OCI-LY1 (cell line): ENCODE measurements at regions not wholly inside any gene's neighbourhood (a gene's known extent, or its start where the extent isn't known, plus 50 kb on each side); places are given as distances from the start of the nearest gene placed in this dataset.
"Not testable (repeated sequence)": the region's sequence is repeated elsewhere in the genome, so short reads cannot be mapped to it uniquely, and the experiment has no call there.

ENCODE experiments used
- H2AFZ ChIP-seq: fragments of 200-600 bp; sonication (generic), shearing (Covaris generic); 2 replicates; pipeline ENCODE4 v1.6.0; 2014; ENCODE audit warnings: antibody characterized with exemption, mild to moderate bottlenecking, low read length
- H3F3A ChIP-seq: fragments of 200-600 bp; sonication (generic), shearing (Covaris generic); 2 replicates; pipeline ENCODE4 v1.6.0; 2014; ENCODE audit warnings: mild to moderate bottlenecking, antibody characterized with exemption, low read length, moderate library complexity; ENCODE audit not compliant: insufficient read depth
- H3K27ac ChIP-seq: fragments of 200-600 bp; sonication (generic); 2 replicates; pipeline ENCODE4 v1.5.1; 2014; ENCODE audit warnings: low read length, mixed run types, mild to moderate bottlenecking, low read depth; ENCODE audit not compliant: poor library complexity, severe bottlenecking
- H3K27me3 ChIP-seq: fragments of 200-600 bp; sonication (generic); 2 replicates; pipeline ENCODE4 v1.6.0; 2014; ENCODE audit warnings: antibody characterized with exemption, mild to moderate bottlenecking, low read length, moderate library complexity; ENCODE audit not compliant: insufficient read depth
- H3K36me3 ChIP-seq: fragments of 200-600 bp; sonication (generic); 2 replicates; pipeline ENCODE4 v1.6.1; 2014; ENCODE audit warnings: mild to moderate bottlenecking, antibody characterized with exemption, low read length, moderate library complexity, mixed read lengths; ENCODE audit not compliant: insufficient read depth
- H3K4me1 ChIP-seq: fragments of 200-600 bp; sonication (generic); 2 replicates; pipeline ENCODE4 v1.5.1; 2014; ENCODE audit warnings: mild to moderate bottlenecking, low read length, moderate library complexity; ENCODE audit not compliant: insufficient read depth, severe bottlenecking
- H3K4me2 ChIP-seq: fragments of 200-600 bp; sonication (generic), shearing (Covaris generic); 2 replicates; pipeline ENCODE4 v1.6.1; 2014; ENCODE audit warnings: low read length
- H3K4me3 ChIP-seq: fragments of 200-600 bp; sonication (generic); 2 replicates; pipeline ENCODE4 v1.5.1; 2014; ENCODE audit warnings: low read length, low read depth, mild to moderate bottlenecking, mixed read lengths; ENCODE audit not compliant: poor library complexity, severe bottlenecking
- H3K79me2 ChIP-seq: fragments of 200-600 bp; shearing (Covaris generic); 2 replicates; pipeline ENCODE4 v1.6.1; 2016; ENCODE audit warnings: mixed run types, low read length, mixed read lengths; ENCODE audit not compliant: insufficient read depth
- H3K9ac ChIP-seq: fragments of 200-600 bp; sonication (generic), shearing (Covaris generic); 2 replicates; pipeline ENCODE4 v1.6.1; 2014; ENCODE audit warnings: mild to moderate bottlenecking, low read length, mixed read lengths
- H3K9me2 ChIP-seq: fragments of 200-600 bp; sonication (generic), shearing (Covaris generic); 2 replicates; pipeline ENCODE4 v1.6.1; 2014; ENCODE audit warnings: low read depth, mild to moderate bottlenecking, low read length, mixed read lengths
- H3K9me3 ChIP-seq: fragments of 200-600 bp; shearing (Covaris generic); 2 replicates; pipeline ENCODE4 v1.6.1; 2014; ENCODE audit warnings: low read length, mixed read lengths
- H4K20me1 ChIP-seq: fragments of 200-600 bp; sonication (generic), shearing (Covaris generic); 2 replicates; pipeline ENCODE4 v1.6.0; 2016; ENCODE audit warnings: mild to moderate bottlenecking, low read length; ENCODE audit not compliant: insufficient read depth

- H3F3A ChIP-seq, H3K27ac ChIP-seq, H3K4me2 ChIP-seq, H4K20me1 ChIP-seq, H3K9me2 ChIP-seq, H3K4me1 ChIP-seq, H3K36me3 ChIP-seq, H3K79me2 ChIP-seq, H3K27me3 ChIP-seq, H2AFZ ChIP-seq, H3K4me3 ChIP-seq, H3K9ac ChIP-seq, H3K9me3 ChIP-seq: not testable (repeated sequence)
Measured at GRCh38 chr20:30302786-30303185, 954.7 kb upstream of the DEFB115 start.

GRCh38 chr20:30309938-30310337 is 947.5 kb upstream of the DEFB115 start:
- not testable (repeated sequence) for H3K36me3 ChIP-seq, H3K27ac ChIP-seq, H3K79me2 ChIP-seq, H3F3A ChIP-seq, H3K9me3 ChIP-seq, H3K27me3 ChIP-seq, H3K4me2 ChIP-seq, H3K4me3 ChIP-seq, H3K9me2 ChIP-seq, H2AFZ ChIP-seq, H4K20me1 ChIP-seq, H3K9ac ChIP-seq, H3K4me1 ChIP-seq

- not testable (repeated sequence) for H3K27ac ChIP-seq, H4K20me1 ChIP-seq, H3K9me3 ChIP-seq, H3K9me2 ChIP-seq, H3K4me1 ChIP-seq, H3K9ac ChIP-seq, H3K79me2 ChIP-seq, H3K4me3 ChIP-seq, H2AFZ ChIP-seq, H3K27me3 ChIP-seq, H3F3A ChIP-seq, H3K4me2 ChIP-seq, H3K36me3 ChIP-seq
Measured at GRCh38 chr20:30310385-30310784, 947.1 kb upstream of the DEFB115 start.

GRCh38 chr20:30312220-30312619 is 945.2 kb upstream of the DEFB115 start:
- H3K27ac ChIP-seq, H3K9me3 ChIP-seq, H3K4me2 ChIP-seq, H4K20me1 ChIP-seq, H3F3A ChIP-seq, H3K36me3 ChIP-seq, H3K4me1 ChIP-seq, H3K9ac ChIP-seq, H3K27me3 ChIP-seq, H3K79me2 ChIP-seq, H3K4me3 ChIP-seq, H3K9me2 ChIP-seq, H2AFZ ChIP-seq: not testable (repeated sequence)

- H3K27ac ChIP-seq, H3K9ac ChIP-seq, H3F3A ChIP-seq, H3K79me2 ChIP-seq, H3K4me1 ChIP-seq, H3K9me2 ChIP-seq, H3K9me3 ChIP-seq, H2AFZ ChIP-seq, H4K20me1 ChIP-seq, H3K36me3 ChIP-seq, H3K4me3 ChIP-seq, H3K27me3 ChIP-seq, H3K4me2 ChIP-seq: not testable (repeated sequence)
Measured at GRCh38 chr20:30313660-30314059, 943.8 kb upstream of the DEFB115 start.

GRCh38 chr20:30316063-30316462 is 941.4 kb upstream of the DEFB115 start:
- not testable (repeated sequence) for H3K9ac ChIP-seq, H4K20me1 ChIP-seq, H3K4me1 ChIP-seq, H3K79me2 ChIP-seq, H3K27me3 ChIP-seq, H3K4me2 ChIP-seq, H3F3A ChIP-seq, H3K4me3 ChIP-seq, H3K36me3 ChIP-seq, H2AFZ ChIP-seq, H3K9me3 ChIP-seq, H3K27ac ChIP-seq, H3K9me2 ChIP-seq

GRCh38 chr20:30316532-30317299 is 940.7 kb upstream of the DEFB115 start:
- not testable (repeated sequence) for H3K9me3 ChIP-seq, H3K4me1 ChIP-seq, H3K27ac ChIP-seq, H3F3A ChIP-seq, H2AFZ ChIP-seq, H3K4me3 ChIP-seq, H3K27me3 ChIP-seq, H4K20me1 ChIP-seq, H3K9ac ChIP-seq, H3K4me2 ChIP-seq, H3K36me3 ChIP-seq, H3K9me2 ChIP-seq, H3K79me2 ChIP-seq

GRCh38 chr20:30333744-30334143 is 923.7 kb upstream of the DEFB115 start:
- H3K9me3 ChIP-seq, H3K4me2 ChIP-seq, H4K20me1 ChIP-seq, H3K27ac ChIP-seq, H3F3A ChIP-seq, H3K79me2 ChIP-seq, H3K9me2 ChIP-seq, H3K9ac ChIP-seq, H3K27me3 ChIP-seq, H2AFZ ChIP-seq, H3K4me1 ChIP-seq, H3K36me3 ChIP-seq, H3K4me3 ChIP-seq: not testable (repeated sequence)
